ENCODE measurements at regions not wholly inside any gene's neighbourhood (a gene's known extent, or its start where the extent isn't known, plus 50 kb on each side); places are given as distances from the start of the nearest gene placed in this dataset.

- TF ChIP-seq, protein P1, sequence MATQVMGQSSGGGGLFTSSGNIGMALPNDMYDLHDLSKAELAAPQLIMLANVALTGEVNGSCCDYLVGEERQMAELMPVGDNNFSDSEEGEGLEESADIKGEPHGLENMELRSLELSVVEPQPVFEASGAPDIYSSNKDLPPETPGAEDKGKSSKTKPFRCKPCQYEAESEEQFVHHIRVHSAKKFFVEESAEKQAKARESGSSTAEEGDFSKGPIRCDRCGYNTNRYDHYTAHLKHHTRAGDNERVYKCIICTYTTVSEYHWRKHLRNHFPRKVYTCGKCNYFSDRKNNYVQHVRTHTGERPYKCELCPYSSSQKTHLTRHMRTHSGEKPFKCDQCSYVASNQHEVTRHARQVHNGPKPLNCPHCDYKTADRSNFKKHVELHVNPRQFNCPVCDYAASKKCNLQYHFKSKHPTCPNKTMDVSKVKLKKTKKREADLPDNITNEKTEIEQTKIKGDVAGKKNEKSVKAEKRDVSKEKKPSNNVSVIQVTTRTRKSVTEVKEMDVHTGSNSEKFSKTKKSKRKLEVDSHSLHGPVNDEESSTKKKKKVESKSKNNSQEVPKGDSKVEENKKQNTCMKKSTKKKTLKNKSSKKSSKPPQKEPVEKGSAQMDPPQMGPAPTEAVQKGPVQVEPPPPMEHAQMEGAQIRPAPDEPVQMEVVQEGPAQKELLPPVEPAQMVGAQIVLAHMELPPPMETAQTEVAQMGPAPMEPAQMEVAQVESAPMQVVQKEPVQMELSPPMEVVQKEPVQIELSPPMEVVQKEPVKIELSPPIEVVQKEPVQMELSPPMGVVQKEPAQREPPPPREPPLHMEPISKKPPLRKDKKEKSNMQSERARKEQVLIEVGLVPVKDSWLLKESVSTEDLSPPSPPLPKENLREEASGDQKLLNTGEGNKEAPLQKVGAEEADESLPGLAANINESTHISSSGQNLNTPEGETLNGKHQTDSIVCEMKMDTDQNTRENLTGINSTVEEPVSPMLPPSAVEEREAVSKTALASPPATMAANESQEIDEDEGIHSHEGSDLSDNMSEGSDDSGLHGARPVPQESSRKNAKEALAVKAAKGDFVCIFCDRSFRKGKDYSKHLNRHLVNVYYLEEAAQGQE (IDR thresholded peaks at IDR 0.05; ENCODE audit: low read depth), result no peak
These were observed 270.5 kb upstream of the STT3B start (continued) for GRCh38 chr3:31262201-31262600.

GRCh38 chr3:31263897-31264296, 268.8 kb upstream of the STT3B start:
- no peak for DNase-seq (ENCODE audit: low read depth, low spot score)
- Histone ChIP-seq H3K9ac (ENCODE audit: low read length) (no peak overlapping the region), H3K9me3 (ENCODE audit: control insufficient read depth in 1 of 2, insufficient read depth in 1 of 2, low read depth in 1 of 2, low read length in 2 of 2) (no peaks in the 10 kb centered on the region), H2AFZ (ENCODE audit: low read depth, low read length, poor library complexity, severe bottlenecking) (no peak overlapping the region), H3K27ac (ENCODE audit: low read depth, low read length) (no peak overlapping the region), H4K20me1 (ENCODE audit: insufficient read depth) (no peaks in the 10 kb centered on the region), H3K4me1 (ENCODE audit: control insufficient read depth in 1 of 2, insufficient read depth in 2 of 2, low read length in 2 of 2) (no peaks in the 10 kb centered on the region), H3K36me3 (ENCODE audit: control insufficient read depth in 1 of 2, insufficient read depth in 2 of 2, low read length in 2 of 2) (no peaks in the 10 kb centered on the region), H3K27me3 (ENCODE audit: insufficient read depth, low read length) (no peaks in the 10 kb centered on the region), H3K4me2 (ENCODE audit: low read length) (no peak overlapping the region), H3K79me2 (ENCODE audit: insufficient read depth, low read length) (no peaks in the 10 kb centered on the region), H3K4me3 (replicated peaks in 1 of 2; ENCODE audit: low read depth in 1 of 2, low read length in 2 of 2) (no peak overlapping the region), H3K9me2 (ENCODE audit: insufficient read depth) (no peaks in the 10 kb centered on the region)
- ChIA-PET RAD21 (ENCODE audit: low non-redundant PET in 1 of 2, low total read pairs in 2 of 2, uncharacterized antibody in 2 of 2, unreplicated experiment in 2 of 2) (no interaction called here), CTCF (no interaction called here), POLR2A (no interaction called here)
- ATAC-seq, result no peak
- BruUV-seq (replicated peaks), result no TSS peak
- intact Hi-C loops (cut with micrococcal nuclease), result no loop called here
- TF ChIP-seq EZH2phosphoT487 (IDR thresholded peaks at IDR 0.05; ENCODE audit: borderline replicate concordance) (no peak), POLR2A (IDR thresholded peaks at IDR 0.05; ENCODE audit: borderline replicate concordance, extremely low read depth, insufficient read depth, insufficient read length) (no peak), TCF7L2 (IDR thresholded peaks at IDR 0.05; ENCODE audit: borderline replicate concordance, extremely low read depth, insufficient read depth, insufficient read length) (no peak), EGR1 (IDR thresholded peaks at IDR 0.05; ENCODE audit: low read depth) (no peak), JUND (IDR thresholded peaks at IDR 0.05) (no peak)
- TF ChIP-seq, protein P1 (IDR thresholded peaks at IDR 0.05; ENCODE audit: low read depth), result no peak

Measured in HCT116 (cell line).